Tibial nerve (tissue), 4 donors: ENCODE measurements at regions not wholly inside any gene's neighbourhood (a gene's known extent, or its start where the extent isn't known, plus 50 kb on each side); places are given as distances from the start of the nearest gene placed in this dataset.
A peak's percentile ranks its signal among the peaks of the same experiment; 100 is the strongest.

ENCODE experiments used
- EP300 ChIP-seq, 2 donors: sonication (generic); formaldehyde crosslinking; IDR thresholded peaks; one replicate each; pipeline ENCODE4 v1.6.1; 2017; ENCODE audit warnings: antibody characterized with exemption in 2 of 2, mild to moderate bottlenecking in 1 of 2
- TF ChIP-seq, protein P1 (sequence below), 5 experiments: fragments of 200-600 bp in 3 of 5; fragments of 450-650 bp in 2 of 5; sonication (generic) in 3 of 5; IDR thresholded peaks; one replicate each; pipeline ENCODE4 v1.5.1; 2016 to 2019; ENCODE audit warnings: antibody characterized with exemption in 5 of 5, mild to moderate bottlenecking in 3 of 5, moderate library complexity in 2 of 5

DNA sequence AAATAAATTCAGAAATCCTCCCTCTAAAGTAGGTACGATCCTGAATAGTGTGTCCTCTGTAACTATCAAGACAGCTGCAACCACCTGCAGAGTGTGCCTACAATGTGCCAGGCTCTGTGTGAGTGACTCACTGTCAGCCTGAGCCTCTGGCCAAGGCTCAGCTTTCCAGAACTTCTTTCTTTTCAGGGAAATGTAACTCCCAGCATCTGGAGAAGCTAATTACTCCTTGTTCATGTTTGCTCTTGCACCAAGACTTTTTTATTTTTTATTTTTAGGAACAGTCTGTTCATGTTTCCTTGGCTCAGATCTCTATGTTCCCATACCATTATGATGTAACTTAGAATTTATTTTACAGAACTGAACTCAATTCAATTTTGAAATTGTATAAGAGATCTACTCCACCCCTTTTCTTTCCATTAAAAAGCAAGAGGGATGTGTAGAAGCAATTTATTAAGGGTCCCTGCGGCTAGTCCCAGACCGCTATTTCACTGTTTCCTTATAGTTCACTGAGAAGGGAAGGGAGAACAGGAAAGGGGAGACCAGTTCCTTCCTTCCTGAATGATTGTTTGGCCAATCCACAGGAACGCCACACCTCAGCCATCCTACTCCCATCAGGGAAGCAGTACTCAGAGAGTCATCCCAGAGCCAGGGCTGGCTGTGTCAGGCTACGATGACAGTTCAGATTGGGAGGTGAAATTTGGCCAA, 112.4 kb upstream of the ZNF648 start:
- TF ChIP-seq EP300 (IDR thresholded peaks at IDR 0.05) = peak; percentile 78 to 84
- TF ChIP-seq, protein P1, sequence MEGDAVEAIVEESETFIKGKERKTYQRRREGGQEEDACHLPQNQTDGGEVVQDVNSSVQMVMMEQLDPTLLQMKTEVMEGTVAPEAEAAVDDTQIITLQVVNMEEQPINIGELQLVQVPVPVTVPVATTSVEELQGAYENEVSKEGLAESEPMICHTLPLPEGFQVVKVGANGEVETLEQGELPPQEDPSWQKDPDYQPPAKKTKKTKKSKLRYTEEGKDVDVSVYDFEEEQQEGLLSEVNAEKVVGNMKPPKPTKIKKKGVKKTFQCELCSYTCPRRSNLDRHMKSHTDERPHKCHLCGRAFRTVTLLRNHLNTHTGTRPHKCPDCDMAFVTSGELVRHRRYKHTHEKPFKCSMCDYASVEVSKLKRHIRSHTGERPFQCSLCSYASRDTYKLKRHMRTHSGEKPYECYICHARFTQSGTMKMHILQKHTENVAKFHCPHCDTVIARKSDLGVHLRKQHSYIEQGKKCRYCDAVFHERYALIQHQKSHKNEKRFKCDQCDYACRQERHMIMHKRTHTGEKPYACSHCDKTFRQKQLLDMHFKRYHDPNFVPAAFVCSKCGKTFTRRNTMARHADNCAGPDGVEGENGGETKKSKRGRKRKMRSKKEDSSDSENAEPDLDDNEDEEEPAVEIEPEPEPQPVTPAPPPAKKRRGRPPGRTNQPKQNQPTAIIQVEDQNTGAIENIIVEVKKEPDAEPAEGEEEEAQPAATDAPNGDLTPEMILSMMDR (IDR thresholded peaks at IDR 0.05) = no peak
